OCI-LY1 (cell line): ENCODE measurements at regions not wholly inside any gene's neighbourhood (a gene's known extent, or its start where the extent isn't known, plus 50 kb on each side); places are given as distances from the start of the nearest gene placed in this dataset.
"Not testable (repeated sequence)": the region's sequence is repeated elsewhere in the genome, so short reads cannot be mapped to it uniquely, and the experiment has no call there.

Source experiments
- H2AFZ ChIP-seq: fragments of 200-600 bp; sonication (generic), shearing (Covaris generic); 2 replicates; pipeline ENCODE4 v1.6.0; 2014; ENCODE audit warnings: antibody characterized with exemption, mild to moderate bottlenecking, low read length
- H3F3A ChIP-seq: fragments of 200-600 bp; sonication (generic), shearing (Covaris generic); 2 replicates; pipeline ENCODE4 v1.6.0; 2014; ENCODE audit warnings: mild to moderate bottlenecking, antibody characterized with exemption, low read length, moderate library complexity; ENCODE audit not compliant: insufficient read depth
- H3K27ac ChIP-seq: fragments of 200-600 bp; sonication (generic); 2 replicates; pipeline ENCODE4 v1.5.1; 2014; ENCODE audit warnings: low read length, mixed run types, mild to moderate bottlenecking, low read depth; ENCODE audit not compliant: poor library complexity, severe bottlenecking
- H3K27me3 ChIP-seq: fragments of 200-600 bp; sonication (generic); 2 replicates; pipeline ENCODE4 v1.6.0; 2014; ENCODE audit warnings: antibody characterized with exemption, mild to moderate bottlenecking, low read length, moderate library complexity; ENCODE audit not compliant: insufficient read depth
- H3K36me3 ChIP-seq: fragments of 200-600 bp; sonication (generic); 2 replicates; pipeline ENCODE4 v1.6.1; 2014; ENCODE audit warnings: mild to moderate bottlenecking, antibody characterized with exemption, low read length, moderate library complexity, mixed read lengths; ENCODE audit not compliant: insufficient read depth
- H3K4me1 ChIP-seq: fragments of 200-600 bp; sonication (generic); 2 replicates; pipeline ENCODE4 v1.5.1; 2014; ENCODE audit warnings: mild to moderate bottlenecking, low read length, moderate library complexity; ENCODE audit not compliant: insufficient read depth, severe bottlenecking
- H3K4me2 ChIP-seq: fragments of 200-600 bp; sonication (generic), shearing (Covaris generic); 2 replicates; pipeline ENCODE4 v1.6.1; 2014; ENCODE audit warnings: low read length
- H3K4me3 ChIP-seq: fragments of 200-600 bp; sonication (generic); 2 replicates; pipeline ENCODE4 v1.5.1; 2014; ENCODE audit warnings: low read length, low read depth, mild to moderate bottlenecking, mixed read lengths; ENCODE audit not compliant: poor library complexity, severe bottlenecking
- H3K79me2 ChIP-seq: fragments of 200-600 bp; shearing (Covaris generic); 2 replicates; pipeline ENCODE4 v1.6.1; 2016; ENCODE audit warnings: mixed run types, low read length, mixed read lengths; ENCODE audit not compliant: insufficient read depth
- H3K9ac ChIP-seq: fragments of 200-600 bp; sonication (generic), shearing (Covaris generic); 2 replicates; pipeline ENCODE4 v1.6.1; 2014; ENCODE audit warnings: mild to moderate bottlenecking, low read length, mixed read lengths
- H3K9me2 ChIP-seq: fragments of 200-600 bp; sonication (generic), shearing (Covaris generic); 2 replicates; pipeline ENCODE4 v1.6.1; 2014; ENCODE audit warnings: low read depth, mild to moderate bottlenecking, low read length, mixed read lengths
- H3K9me3 ChIP-seq: fragments of 200-600 bp; shearing (Covaris generic); 2 replicates; pipeline ENCODE4 v1.6.1; 2014; ENCODE audit warnings: low read length, mixed read lengths
- H4K20me1 ChIP-seq: fragments of 200-600 bp; sonication (generic), shearing (Covaris generic); 2 replicates; pipeline ENCODE4 v1.6.0; 2016; ENCODE audit warnings: mild to moderate bottlenecking, low read length; ENCODE audit not compliant: insufficient read depth
- CTCF ChIP-seq: fragments of 200-600 bp; sonication (generic), shearing (Covaris generic); IDR thresholded peaks from 2 replicates; pipeline ENCODE4 v1.5.1; 2017; ENCODE audit warnings: mild to moderate bottlenecking, antibody characterized with exemption, low read length, moderate library complexity, mixed read lengths
- EZH2 ChIP-seq: fragments of 200-600 bp; sonication (generic), shearing (Covaris generic); IDR thresholded peaks from 2 replicates; pipeline ENCODE4 v1.8.0; 2017; ENCODE audit warnings: borderline replicate concordance, mixed run types, mild to moderate bottlenecking, antibody characterized with exemption, low read length, moderate library complexity, mixed read lengths

- H3K4me2 ChIP-seq = no peak overlapping the region
- H3K4me3 ChIP-seq = no peak overlapping the region
- no peaks in the 10 kb centered on the region for H3K27me3 ChIP-seq
- H2AFZ ChIP-seq = no peak overlapping the region
- TF ChIP-seq EZH2 (no peak), CTCF (no peak)
- no peaks in the 10 kb centered on the region for H4K20me1 ChIP-seq
- H3K27ac ChIP-seq = no peak overlapping the region
- H3F3A ChIP-seq = no peaks in the 10 kb centered on the region
- no peaks in the 10 kb centered on the region for H3K36me3 ChIP-seq
- no peaks in the 10 kb centered on the region for H3K4me1 ChIP-seq
- H3K9me2 ChIP-seq = no peaks in the 10 kb centered on the region
- H3K9me3 ChIP-seq = no peaks in the 10 kb centered on the region
- H3K79me2 ChIP-seq = no peaks in the 10 kb centered on the region
- no peak overlapping the region for H3K9ac ChIP-seq
Observed at GRCh38 chr13:55013051-55013450, 1984.4 kb downstream of the OLFM4 start.

- Histone ChIP-seq H2AFZ (no peak overlapping the region), H3K9ac (no peak overlapping the region), H3K36me3 (no peaks in the 10 kb centered on the region), H3K4me3 (no peak overlapping the region), H3K4me2 (no peak overlapping the region), H3K9me2 (no peaks in the 10 kb centered on the region), H4K20me1 (no peaks in the 10 kb centered on the region), H3K27ac (no peak overlapping the region), H3K9me3 (no peaks in the 10 kb centered on the region), H3K79me2 (no peaks in the 10 kb centered on the region), H3K4me1 (no peaks in the 10 kb centered on the region), H3K27me3 (no peaks in the 10 kb centered on the region), H3F3A (no peaks in the 10 kb centered on the region)
- no peak for TF ChIP-seq EZH2
- no peak for TF ChIP-seq CTCF
Observed at GRCh38 chr13:55029280-55029679, 2000.7 kb downstream of the OLFM4 start.

GRCh38 chr13:55038230-55038629, 2009.6 kb downstream of the OLFM4 start:
- Histone ChIP-seq H3K4me1 (no peaks in the 10 kb centered on the region), H3K27ac (no peak overlapping the region), H3K27me3 (no peaks in the 10 kb centered on the region), H3K4me3 (no peak overlapping the region), H3K79me2 (no peaks in the 10 kb centered on the region), H3K9me3 (no peaks in the 10 kb centered on the region), H4K20me1 (no peaks in the 10 kb centered on the region), H3K9ac (no peak overlapping the region), H3K4me2 (no peak overlapping the region), H3K9me2 (no peaks in the 10 kb centered on the region), H2AFZ (no peak overlapping the region), H3F3A (no peaks in the 10 kb centered on the region), H3K36me3 (no peaks in the 10 kb centered on the region)
- TF ChIP-seq EZH2 = no peak
- no peak for TF ChIP-seq CTCF

GRCh38 chr13:55053891-55054550, 2025.4 kb downstream of the OLFM4 start:
- not testable (repeated sequence) for H3K36me3 ChIP-seq, H3K27me3 ChIP-seq, H3K79me2 ChIP-seq, H3K9me2 ChIP-seq, H3K9ac ChIP-seq, H3K9me3 ChIP-seq, H3K27ac ChIP-seq, H3K4me3 ChIP-seq, H3F3A ChIP-seq, H3K4me1 ChIP-seq, H4K20me1 ChIP-seq, H3K4me2 ChIP-seq, H2AFZ ChIP-seq

- H3K4me2 ChIP-seq, H3F3A ChIP-seq, H4K20me1 ChIP-seq, H3K4me3 ChIP-seq, H3K9me3 ChIP-seq, H3K79me2 ChIP-seq, H3K9me2 ChIP-seq, H3K27ac ChIP-seq, H3K9ac ChIP-seq, H3K4me1 ChIP-seq, H3K27me3 ChIP-seq, H2AFZ ChIP-seq, H3K36me3 ChIP-seq: not testable (repeated sequence)
Observed at GRCh38 chr13:55055666-55056065, 2027.1 kb downstream of the OLFM4 start.
